ENCODE measurements at regions not wholly inside any gene's neighbourhood (a gene's known extent, or its start where the extent isn't known, plus 50 kb on each side); places are given as distances from the start of the nearest gene placed in this dataset.
"Not testable (repeated sequence)": the region's sequence is repeated elsewhere in the genome, so short reads cannot be mapped to it uniquely, and the experiment has no call there.

DNA sequence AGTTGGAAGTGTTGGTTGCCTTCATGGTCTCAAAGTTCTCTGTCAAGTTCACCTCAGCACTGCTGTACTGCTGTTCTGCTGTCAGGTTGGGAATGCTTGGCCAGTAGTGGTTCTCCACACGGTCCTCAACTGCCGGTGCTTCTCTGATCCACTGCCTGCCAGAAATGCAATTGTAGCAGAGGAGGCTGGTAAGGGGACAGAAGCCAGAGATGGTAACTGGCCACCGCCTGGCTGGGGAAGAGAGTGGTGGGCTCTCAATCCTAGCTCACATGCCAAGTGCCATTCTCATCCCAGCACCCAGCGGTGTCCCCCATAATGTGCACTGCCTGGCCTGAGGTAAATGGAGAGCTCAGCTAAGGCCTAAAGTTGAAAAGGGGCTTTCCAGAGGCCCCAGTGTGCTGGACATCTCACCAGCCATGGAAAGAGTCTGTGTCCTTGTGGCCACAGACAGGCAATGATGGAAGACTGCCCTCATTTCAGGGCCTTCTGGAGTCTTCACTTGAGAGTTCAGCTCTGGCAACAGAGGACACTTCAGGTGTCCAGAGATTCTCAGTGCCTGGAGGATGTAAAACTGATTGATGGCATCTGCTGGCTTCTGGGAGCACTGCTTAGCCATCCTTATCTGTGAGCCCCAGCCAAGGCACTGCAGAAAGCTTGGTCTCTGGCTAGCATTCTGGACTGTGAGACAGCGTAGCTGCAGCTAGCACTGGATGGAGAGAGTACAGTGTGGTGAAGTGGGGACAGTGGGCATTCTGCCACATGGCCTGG, 4229.7 kb upstream of the OR11H1 start:
- not testable (repeated sequence) for H3K36me3 ChIP-seq (replicated peaks; ENCODE audit: insufficient read depth, low read length); H3K9me2 ChIP-seq (replicated peaks; ENCODE audit: insufficient read depth, low read length); H3F3A ChIP-seq (ENCODE audit: insufficient read depth, low read length); H3K27me3 ChIP-seq (replicated peaks; ENCODE audit: insufficient read depth, low read length); H3K4me1 ChIP-seq (ENCODE audit: low read length); H3K4me2 ChIP-seq (ENCODE audit: low read depth, low read length); H3K27ac ChIP-seq (ENCODE audit: low read length); H3K9me3 ChIP-seq (replicated peaks; ENCODE audit: insufficient read depth, low read length); DNase-seq; H3K9ac ChIP-seq (ENCODE audit: low read length); H3K4me3 ChIP-seq (ENCODE audit: low read length); H3K79me2 ChIP-seq (ENCODE audit: low read length); H4K20me1 ChIP-seq (ENCODE audit: insufficient read depth, low read length); H2AFZ ChIP-seq (ENCODE audit: low read length)

DNA sequence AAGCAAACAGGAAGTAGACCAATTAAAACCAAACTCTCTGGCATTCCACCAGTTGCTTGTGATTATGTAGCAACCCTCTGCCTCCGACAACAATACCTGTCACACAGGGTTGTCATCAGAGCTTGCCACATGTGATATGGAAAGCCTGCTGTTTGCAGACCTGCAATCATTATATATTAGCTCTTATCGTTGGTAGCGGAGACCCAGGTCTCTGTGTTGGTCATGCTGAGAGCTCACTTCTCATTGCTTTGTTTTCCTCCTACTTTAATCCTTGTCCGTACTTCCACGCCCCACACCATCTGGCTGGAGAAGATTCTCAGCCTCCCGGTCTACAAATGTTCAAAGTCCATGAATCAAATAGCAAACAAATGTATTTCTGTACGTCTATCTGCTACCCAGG, 4225.6 kb upstream of the OR11H1 start:
- H3K9me3 ChIP-seq (replicated peaks; ENCODE audit: insufficient read depth, low read length); H2AFZ ChIP-seq (ENCODE audit: low read length); H3K36me3 ChIP-seq (replicated peaks; ENCODE audit: insufficient read depth, low read length); H4K20me1 ChIP-seq (ENCODE audit: insufficient read depth, low read length); H3K79me2 ChIP-seq (ENCODE audit: low read length); H3K4me1 ChIP-seq (ENCODE audit: low read length); H3K9ac ChIP-seq (ENCODE audit: low read length); H3F3A ChIP-seq (ENCODE audit: insufficient read depth, low read length); DNase-seq; H3K27ac ChIP-seq (ENCODE audit: low read length); H3K4me3 ChIP-seq (ENCODE audit: low read length); H3K9me2 ChIP-seq (replicated peaks; ENCODE audit: insufficient read depth, low read length); H3K27me3 ChIP-seq (replicated peaks; ENCODE audit: insufficient read depth, low read length); H3K4me2 ChIP-seq (ENCODE audit: low read depth, low read length): not testable (repeated sequence)

GRCh38 chr22:11302904-11303303, 4225.1 kb upstream of the OR11H1 start:
- H3K4me2 ChIP-seq (ENCODE audit: low read depth, low read length); H3K27ac ChIP-seq (ENCODE audit: low read length); H3K79me2 ChIP-seq (ENCODE audit: low read length); H3K9me3 ChIP-seq (replicated peaks; ENCODE audit: insufficient read depth, low read length); H3K9ac ChIP-seq (ENCODE audit: low read length); H3K27me3 ChIP-seq (replicated peaks; ENCODE audit: insufficient read depth, low read length); H2AFZ ChIP-seq (ENCODE audit: low read length); DNase-seq; H3K4me3 ChIP-seq (ENCODE audit: low read length); H3K4me1 ChIP-seq (ENCODE audit: low read length); H3F3A ChIP-seq (ENCODE audit: insufficient read depth, low read length); H3K36me3 ChIP-seq (replicated peaks; ENCODE audit: insufficient read depth, low read length); H3K9me2 ChIP-seq (replicated peaks; ENCODE audit: insufficient read depth, low read length); H4K20me1 ChIP-seq (ENCODE audit: insufficient read depth, low read length): not testable (repeated sequence)

- not testable (repeated sequence) for H4K20me1 ChIP-seq (ENCODE audit: insufficient read depth, low read length); H3K4me3 ChIP-seq (ENCODE audit: low read length); DNase-seq; H3K9me3 ChIP-seq (replicated peaks; ENCODE audit: insufficient read depth, low read length); H3K9ac ChIP-seq (ENCODE audit: low read length); H2AFZ ChIP-seq (ENCODE audit: low read length); H3K4me2 ChIP-seq (ENCODE audit: low read depth, low read length); H3K4me1 ChIP-seq (ENCODE audit: low read length); H3K79me2 ChIP-seq (ENCODE audit: low read length); H3K36me3 ChIP-seq (replicated peaks; ENCODE audit: insufficient read depth, low read length); H3K27ac ChIP-seq (ENCODE audit: low read length); H3K9me2 ChIP-seq (replicated peaks; ENCODE audit: insufficient read depth, low read length); H3K27me3 ChIP-seq (replicated peaks; ENCODE audit: insufficient read depth, low read length); H3F3A ChIP-seq (ENCODE audit: insufficient read depth, low read length)
Observed at GRCh38 chr22:11305179-11305578, 4222.8 kb upstream of the OR11H1 start.

GRCh38 chr22:11306933-11307518, 4221.0 kb upstream of the OR11H1 start:
- H3K4me3 ChIP-seq (ENCODE audit: low read length); H3K27ac ChIP-seq (ENCODE audit: low read length); DNase-seq; H3K9me2 ChIP-seq (replicated peaks; ENCODE audit: insufficient read depth, low read length); H3K27me3 ChIP-seq (replicated peaks; ENCODE audit: insufficient read depth, low read length); H3K4me2 ChIP-seq (ENCODE audit: low read depth, low read length); H3K9me3 ChIP-seq (replicated peaks; ENCODE audit: insufficient read depth, low read length); H3K9ac ChIP-seq (ENCODE audit: low read length); H4K20me1 ChIP-seq (ENCODE audit: insufficient read depth, low read length); H2AFZ ChIP-seq (ENCODE audit: low read length); H3F3A ChIP-seq (ENCODE audit: insufficient read depth, low read length); H3K36me3 ChIP-seq (replicated peaks; ENCODE audit: insufficient read depth, low read length); H3K4me1 ChIP-seq (ENCODE audit: low read length); H3K79me2 ChIP-seq (ENCODE audit: low read length): not testable (repeated sequence)

GRCh38 chr22:11307998-11308397, 4220.0 kb upstream of the OR11H1 start:
- H3K27ac ChIP-seq (ENCODE audit: low read length), result no peak overlapping the region
- no peaks in the 10 kb centered on the region for H3K9me3 ChIP-seq (replicated peaks; ENCODE audit: insufficient read depth, low read length)
- TF ChIP-seq EZH2phosphoT487 (IDR thresholded peaks at IDR 0.05; ENCODE audit: low read length) (no peak), EZH2 (optimal IDR thresholded peaks at IDR 0.05; ENCODE audit: low read depth, low read length) (no peak), CTCF (IDR thresholded peaks at IDR 0.05; ENCODE audit: low read length) (no peak)
- no peaks in the 10 kb centered on the region for H3K9me2 ChIP-seq (replicated peaks; ENCODE audit: insufficient read depth, low read length)
- H3K36me3 ChIP-seq (replicated peaks; ENCODE audit: insufficient read depth, low read length), result no peaks in the 10 kb centered on the region
- no peaks in the 10 kb centered on the region for H3K79me2 ChIP-seq (ENCODE audit: low read length)
- H4K20me1 ChIP-seq (ENCODE audit: insufficient read depth, low read length), result no peaks in the 10 kb centered on the region
- no peak overlapping the region for H3K9ac ChIP-seq (ENCODE audit: low read length)
- H3K4me2 ChIP-seq (ENCODE audit: low read depth, low read length), result no peak overlapping the region
- no peaks in the 10 kb centered on the region for H3K4me1 ChIP-seq (ENCODE audit: low read length)
- H2AFZ ChIP-seq (ENCODE audit: low read length), result no peak overlapping the region
- H3F3A ChIP-seq (ENCODE audit: insufficient read depth, low read length), result no peaks in the 10 kb centered on the region
- no peak for DNase-seq
- H3K27me3 ChIP-seq (replicated peaks; ENCODE audit: insufficient read depth, low read length), result no peaks in the 10 kb centered on the region
- H3K4me3 ChIP-seq (ENCODE audit: low read length), result no peak overlapping the region

GRCh38 chr22:11309777-11310176, 4218.2 kb upstream of the OR11H1 start:
- DNase-seq; H3K9me3 ChIP-seq (replicated peaks; ENCODE audit: insufficient read depth, low read length); H3K9me2 ChIP-seq (replicated peaks; ENCODE audit: insufficient read depth, low read length); H3K36me3 ChIP-seq (replicated peaks; ENCODE audit: insufficient read depth, low read length); H3K4me3 ChIP-seq (ENCODE audit: low read length); H3K27me3 ChIP-seq (replicated peaks; ENCODE audit: insufficient read depth, low read length); H3K4me1 ChIP-seq (ENCODE audit: low read length); H3K9ac ChIP-seq (ENCODE audit: low read length); H3K27ac ChIP-seq (ENCODE audit: low read length); H3K79me2 ChIP-seq (ENCODE audit: low read length); H3K4me2 ChIP-seq (ENCODE audit: low read depth, low read length); H4K20me1 ChIP-seq (ENCODE audit: insufficient read depth, low read length); H2AFZ ChIP-seq (ENCODE audit: low read length); H3F3A ChIP-seq (ENCODE audit: insufficient read depth, low read length): not testable (repeated sequence)

All from MM.1S (cell line).